ENCODE measurements at regions not wholly inside any gene's neighbourhood (a gene's known extent, or its start where the extent isn't known, plus 50 kb on each side); places are given as distances from the start of the nearest gene placed in this dataset.

DNA sequence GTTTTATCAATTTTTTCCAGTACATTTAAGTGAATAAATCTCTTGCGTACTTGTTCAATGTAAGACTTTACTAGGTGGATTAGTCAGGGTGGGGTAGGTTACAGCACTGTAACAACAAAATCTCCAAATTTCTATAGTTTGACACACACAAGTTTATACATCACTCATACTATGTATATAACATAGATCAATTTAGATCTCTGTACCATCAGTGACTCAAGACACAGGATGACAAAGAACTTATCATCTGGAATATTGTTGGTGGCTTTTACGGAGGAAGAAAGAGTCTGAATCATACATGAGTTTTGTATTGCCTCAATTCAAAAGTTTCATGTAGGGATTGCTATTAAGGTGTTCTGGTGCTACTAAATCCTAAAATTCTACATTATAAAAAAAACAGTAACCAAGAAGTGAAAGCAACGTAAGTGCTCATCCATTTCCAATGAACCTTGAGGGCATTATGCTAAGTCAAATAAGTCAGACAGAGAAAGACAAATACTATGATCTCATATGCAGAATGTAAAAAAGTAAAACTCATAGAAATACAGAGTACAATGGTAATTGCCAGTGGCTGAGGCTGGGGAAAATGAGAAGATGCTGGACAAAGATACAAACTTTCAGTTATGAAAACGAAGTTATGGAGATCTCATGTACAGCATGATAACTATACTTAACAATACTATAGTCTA lies 98.0 kb upstream of the DKK2 start:
- intact Hi-C loops (cut with micrococcal nuclease; ENCODE audit: unreplicated experiment) = no loop called here
- Histone ChIP-seq H3K36me3 (ENCODE audit: insufficient read depth, low read length, poor library complexity, severe bottlenecking) (no peaks in the 10 kb centered on the region), H3K27me3 (replicated peaks; ENCODE audit: insufficient read depth, low read depth, low read length, poor library complexity) (no peaks in the 10 kb centered on the region), H3K9me3 (ENCODE audit: low read depth, low read length, poor library complexity, severe bottlenecking) (no peaks in the 10 kb centered on the region), H3K4me1 (ENCODE audit: insufficient read depth, low read length, poor library complexity, severe bottlenecking) (no peaks in the 10 kb centered on the region), H3K4me3 (ENCODE audit: low read depth, low read length, poor library complexity, severe bottlenecking) (no peak overlapping the region), H3K27ac (ENCODE audit: low read depth, low read length, poor library complexity, severe bottlenecking) (no peak overlapping the region)
- DNase-seq (ENCODE audit: low spot score) = no peak
- TF ChIP-seq EZH2 (IDR thresholded peaks at IDR 0.05; ENCODE audit: borderline replicate concordance, low read depth, low read length, poor library complexity, severe bottlenecking) = no peak
- TF ChIP-seq, protein P1, sequence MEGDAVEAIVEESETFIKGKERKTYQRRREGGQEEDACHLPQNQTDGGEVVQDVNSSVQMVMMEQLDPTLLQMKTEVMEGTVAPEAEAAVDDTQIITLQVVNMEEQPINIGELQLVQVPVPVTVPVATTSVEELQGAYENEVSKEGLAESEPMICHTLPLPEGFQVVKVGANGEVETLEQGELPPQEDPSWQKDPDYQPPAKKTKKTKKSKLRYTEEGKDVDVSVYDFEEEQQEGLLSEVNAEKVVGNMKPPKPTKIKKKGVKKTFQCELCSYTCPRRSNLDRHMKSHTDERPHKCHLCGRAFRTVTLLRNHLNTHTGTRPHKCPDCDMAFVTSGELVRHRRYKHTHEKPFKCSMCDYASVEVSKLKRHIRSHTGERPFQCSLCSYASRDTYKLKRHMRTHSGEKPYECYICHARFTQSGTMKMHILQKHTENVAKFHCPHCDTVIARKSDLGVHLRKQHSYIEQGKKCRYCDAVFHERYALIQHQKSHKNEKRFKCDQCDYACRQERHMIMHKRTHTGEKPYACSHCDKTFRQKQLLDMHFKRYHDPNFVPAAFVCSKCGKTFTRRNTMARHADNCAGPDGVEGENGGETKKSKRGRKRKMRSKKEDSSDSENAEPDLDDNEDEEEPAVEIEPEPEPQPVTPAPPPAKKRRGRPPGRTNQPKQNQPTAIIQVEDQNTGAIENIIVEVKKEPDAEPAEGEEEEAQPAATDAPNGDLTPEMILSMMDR (conservative IDR thresholded peaks at IDR 0.05; ENCODE audit: low read depth, low read length) = no peak
- no TSS peak for BruUV-seq (replicated peaks)
- ChIA-PET POLR2A (ENCODE audit: low non-redundant PET) (no interaction called here), CTCF (no interaction called here)

DNA sequence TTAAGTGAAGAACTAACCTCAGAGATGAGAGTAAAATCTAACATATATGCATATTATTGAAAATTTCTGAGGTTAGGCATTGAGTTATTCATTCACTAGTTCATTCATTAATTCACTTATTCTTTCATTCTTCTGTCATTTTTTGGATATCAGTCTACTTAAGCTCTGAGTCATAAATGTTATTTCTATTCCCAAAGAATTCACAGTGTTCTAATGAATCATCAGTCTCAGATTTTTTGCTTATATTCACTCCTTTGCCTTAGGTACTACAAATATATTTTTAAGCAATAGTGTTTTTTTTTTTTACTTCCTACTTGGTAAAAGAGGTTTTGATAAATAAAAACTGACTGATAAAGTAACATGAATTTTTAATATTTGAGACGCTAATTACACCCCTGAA lies 95.2 kb upstream of the DKK2 start:
- BruUV-seq (replicated peaks) = no TSS peak

DNA sequence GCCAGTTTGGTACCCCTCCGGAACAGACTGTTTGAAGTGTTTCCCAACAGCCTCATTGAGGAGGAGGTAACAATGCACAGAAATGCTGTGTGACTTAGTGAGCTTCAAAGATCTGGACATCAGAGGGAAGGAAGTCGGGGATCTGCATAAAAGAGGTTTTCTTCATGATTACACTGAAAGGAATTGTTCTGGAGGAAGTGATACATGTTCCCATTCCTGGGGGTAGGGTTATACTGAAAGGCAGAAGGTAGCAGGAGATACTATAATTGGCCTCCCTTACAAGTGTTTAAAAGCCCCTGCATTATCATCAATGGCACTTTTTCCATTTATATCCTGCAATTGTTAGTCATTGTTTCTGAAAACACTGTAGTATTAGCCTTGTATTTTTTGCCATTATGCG lies 94.0 kb upstream of the DKK2 start:
- no peaks in the 10 kb centered on the region for H3K27me3 ChIP-seq (replicated peaks; ENCODE audit: insufficient read depth, low read depth, low read length, poor library complexity)
- TF ChIP-seq EZH2 (IDR thresholded peaks at IDR 0.05; ENCODE audit: borderline replicate concordance, low read depth, low read length, poor library complexity, severe bottlenecking) = no peak
- TF ChIP-seq, protein P1 (conservative IDR thresholded peaks at IDR 0.05; ENCODE audit: low read depth, low read length) = no peak

More for the DNA sequence above, 95.2 kb upstream of the DKK2 start:
- DNase-seq (ENCODE audit: low spot score) = no peak
- ChIA-PET CTCF (no interaction called here), POLR2A (ENCODE audit: low non-redundant PET) (no interaction called here)
- H3K9me3 ChIP-seq (ENCODE audit: low read depth, low read length, poor library complexity, severe bottlenecking) = no peaks in the 10 kb centered on the region
- TF ChIP-seq, protein P1 (conservative IDR thresholded peaks at IDR 0.05; ENCODE audit: low read depth, low read length) = no peak
- TF ChIP-seq EZH2 (IDR thresholded peaks at IDR 0.05; ENCODE audit: borderline replicate concordance, low read depth, low read length, poor library complexity, severe bottlenecking) = no peak
- intact Hi-C loops (cut with micrococcal nuclease; ENCODE audit: unreplicated experiment) = no loop called here
- no peaks in the 10 kb centered on the region for H3K4me1 ChIP-seq (ENCODE audit: insufficient read depth, low read length, poor library complexity, severe bottlenecking)
- no peaks in the 10 kb centered on the region for H3K36me3 ChIP-seq (ENCODE audit: insufficient read depth, low read length, poor library complexity, severe bottlenecking)
- H3K27me3 ChIP-seq (replicated peaks; ENCODE audit: insufficient read depth, low read depth, low read length, poor library complexity) = no peaks in the 10 kb centered on the region
- H3K27ac ChIP-seq (ENCODE audit: low read depth, low read length, poor library complexity, severe bottlenecking) = no peak overlapping the region
- H3K4me3 ChIP-seq (ENCODE audit: low read depth, low read length, poor library complexity, severe bottlenecking) = no peak overlapping the region

More for the DNA sequence above, 94.0 kb upstream of the DKK2 start:
- CTCF ChIA-PET = no interaction called here
- Histone ChIP-seq H3K4me3 (ENCODE audit: low read depth, low read length, poor library complexity, severe bottlenecking) (no peak overlapping the region), H3K27ac (ENCODE audit: low read depth, low read length, poor library complexity, severe bottlenecking) (no peak overlapping the region), H3K4me1 (ENCODE audit: insufficient read depth, low read length, poor library complexity, severe bottlenecking) (no peaks in the 10 kb centered on the region), H3K9me3 (ENCODE audit: low read depth, low read length, poor library complexity, severe bottlenecking) (no peaks in the 10 kb centered on the region), H3K36me3 (ENCODE audit: insufficient read depth, low read length, poor library complexity, severe bottlenecking) (no peaks in the 10 kb centered on the region)
- no peak for DNase-seq (ENCODE audit: low spot score)
- POLR2A ChIA-PET (ENCODE audit: low non-redundant PET) = no interaction called here
- intact Hi-C loops (cut with micrococcal nuclease; ENCODE audit: unreplicated experiment) = no loop called here
- BruUV-seq (replicated peaks) = no TSS peak

Data from A673 (cell line).